ENCODE measurements at regions not wholly inside any gene's neighbourhood (a gene's known extent, or its start where the extent isn't known, plus 50 kb on each side); places are given as distances from the start of the nearest gene placed in this dataset.

GRCh38 chr5:25619273-25619672 is 974.5 kb upstream of the CDH10 start:
- ChIA-PET CTCF (interaction anchor here (0.6 kb wide), 1 partner anchor 41 kb away, joined by 3 read pairs; no protein-coding TSS in a partner anchor), POLR2A (ENCODE audit: low non-redundant PET) (no interaction called here)
- H3K27ac ChIP-seq (ENCODE audit: low read depth, low read length, poor library complexity, severe bottlenecking), result no peak overlapping the region
- H3K27me3 ChIP-seq (replicated peaks; ENCODE audit: insufficient read depth, low read depth, low read length, poor library complexity), result no peaks in the 10 kb centered on the region
- intact Hi-C loops (cut with micrococcal nuclease; ENCODE audit: unreplicated experiment), result no loop called here
- peak; percentile 1 for DNase-seq (ENCODE audit: low spot score)
- TF ChIP-seq EZH2 (IDR thresholded peaks at IDR 0.05; ENCODE audit: borderline replicate concordance, low read depth, low read length, poor library complexity, severe bottlenecking), result no peak
- TF ChIP-seq, protein P1, sequence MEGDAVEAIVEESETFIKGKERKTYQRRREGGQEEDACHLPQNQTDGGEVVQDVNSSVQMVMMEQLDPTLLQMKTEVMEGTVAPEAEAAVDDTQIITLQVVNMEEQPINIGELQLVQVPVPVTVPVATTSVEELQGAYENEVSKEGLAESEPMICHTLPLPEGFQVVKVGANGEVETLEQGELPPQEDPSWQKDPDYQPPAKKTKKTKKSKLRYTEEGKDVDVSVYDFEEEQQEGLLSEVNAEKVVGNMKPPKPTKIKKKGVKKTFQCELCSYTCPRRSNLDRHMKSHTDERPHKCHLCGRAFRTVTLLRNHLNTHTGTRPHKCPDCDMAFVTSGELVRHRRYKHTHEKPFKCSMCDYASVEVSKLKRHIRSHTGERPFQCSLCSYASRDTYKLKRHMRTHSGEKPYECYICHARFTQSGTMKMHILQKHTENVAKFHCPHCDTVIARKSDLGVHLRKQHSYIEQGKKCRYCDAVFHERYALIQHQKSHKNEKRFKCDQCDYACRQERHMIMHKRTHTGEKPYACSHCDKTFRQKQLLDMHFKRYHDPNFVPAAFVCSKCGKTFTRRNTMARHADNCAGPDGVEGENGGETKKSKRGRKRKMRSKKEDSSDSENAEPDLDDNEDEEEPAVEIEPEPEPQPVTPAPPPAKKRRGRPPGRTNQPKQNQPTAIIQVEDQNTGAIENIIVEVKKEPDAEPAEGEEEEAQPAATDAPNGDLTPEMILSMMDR (conservative IDR thresholded peaks at IDR 0.05; ENCODE audit: low read depth, low read length), result no peak
- no TSS peak for BruUV-seq (replicated peaks)
- no peak overlapping the region for H3K4me3 ChIP-seq (ENCODE audit: low read depth, low read length, poor library complexity, severe bottlenecking)
- no peaks in the 10 kb centered on the region for H3K36me3 ChIP-seq (ENCODE audit: insufficient read depth, low read length, poor library complexity, severe bottlenecking)
- no peaks in the 10 kb centered on the region for H3K4me1 ChIP-seq (ENCODE audit: insufficient read depth, low read length, poor library complexity, severe bottlenecking)
- no peaks in the 10 kb centered on the region for H3K9me3 ChIP-seq (ENCODE audit: low read depth, low read length, poor library complexity, severe bottlenecking)

- H3K4me3 ChIP-seq (ENCODE audit: low read depth, low read length, poor library complexity, severe bottlenecking), result no peak overlapping the region
- intact Hi-C loops (cut with micrococcal nuclease; ENCODE audit: unreplicated experiment), result no loop called here
- POLR2A ChIA-PET (ENCODE audit: low non-redundant PET), result no interaction called here
- H3K4me1 ChIP-seq (ENCODE audit: insufficient read depth, low read length, poor library complexity, severe bottlenecking), result no peaks in the 10 kb centered on the region
- H3K9me3 ChIP-seq (ENCODE audit: low read depth, low read length, poor library complexity, severe bottlenecking), result no peaks in the 10 kb centered on the region
- H3K36me3 ChIP-seq (ENCODE audit: insufficient read depth, low read length, poor library complexity, severe bottlenecking), result no peaks in the 10 kb centered on the region
- CTCF ChIA-PET, result interaction anchor here (0.6 kb wide), 1 partner anchor 41 kb away, joined by 3 read pairs; no protein-coding TSS in a partner anchor
- no peaks in the 10 kb centered on the region for H3K27me3 ChIP-seq (replicated peaks; ENCODE audit: insufficient read depth, low read depth, low read length, poor library complexity)
- no peak overlapping the region for H3K27ac ChIP-seq (ENCODE audit: low read depth, low read length, poor library complexity, severe bottlenecking)
- BruUV-seq (replicated peaks), result no TSS peak
- TF ChIP-seq, protein P1 (conservative IDR thresholded peaks at IDR 0.05; ENCODE audit: low read depth, low read length), result no peak
- TF ChIP-seq EZH2 (IDR thresholded peaks at IDR 0.05; ENCODE audit: borderline replicate concordance, low read depth, low read length, poor library complexity, severe bottlenecking), result no peak
- no peak for DNase-seq (ENCODE audit: low spot score)
Observed at GRCh38 chr5:25618821-25619220, 974.0 kb upstream of the CDH10 start.

GRCh38 chr5:25614466-25614865 is 969.7 kb upstream of the CDH10 start:
- BruUV-seq (replicated peaks), result no TSS peak
- CTCF ChIA-PET, result no interaction called here
- POLR2A ChIA-PET (ENCODE audit: low non-redundant PET), result no interaction called here

More at GRCh38 chr5:25614466-25614865, 969.7 kb upstream of the CDH10 start:
- DNase-seq (ENCODE audit: low spot score), result no peak
- Histone ChIP-seq H3K4me3 (ENCODE audit: low read depth, low read length, poor library complexity, severe bottlenecking) (no peak overlapping the region), H3K27ac (ENCODE audit: low read depth, low read length, poor library complexity, severe bottlenecking) (no peak overlapping the region), H3K4me1 (ENCODE audit: insufficient read depth, low read length, poor library complexity, severe bottlenecking) (no peaks in the 10 kb centered on the region), H3K36me3 (ENCODE audit: insufficient read depth, low read length, poor library complexity, severe bottlenecking) (no peaks in the 10 kb centered on the region), H3K27me3 (replicated peaks; ENCODE audit: insufficient read depth, low read depth, low read length, poor library complexity) (no peaks in the 10 kb centered on the region), H3K9me3 (ENCODE audit: low read depth, low read length, poor library complexity, severe bottlenecking) (peaks cover 9% of the 10 kb centered on the region)
- TF ChIP-seq, protein P1 (conservative IDR thresholded peaks at IDR 0.05; ENCODE audit: low read depth, low read length), result no peak
- no peak for TF ChIP-seq EZH2 (IDR thresholded peaks at IDR 0.05; ENCODE audit: borderline replicate concordance, low read depth, low read length, poor library complexity, severe bottlenecking)
- intact Hi-C loops (cut with micrococcal nuclease; ENCODE audit: unreplicated experiment), result no loop called here

Data from A673 (cell line).